KMS-11 (cell line): ENCODE measurements at regions not wholly inside any gene's neighbourhood (a gene's known extent, or its start where the extent isn't known, plus 50 kb on each side); places are given as distances from the start of the nearest gene placed in this dataset.

Source experiments
- H2AFZ ChIP-seq: fragments of 200-600 bp; sonication (generic); 2 replicates; pipeline ENCODE4 v1.6.1; 2016; ENCODE audit warnings: antibody characterized with exemption, mixed run types, low read depth
- H3K27ac ChIP-seq: fragments of 200-600 bp; sonication (generic); 2 replicates; pipeline ENCODE4 v1.6.1; 2016; ENCODE audit warnings: mild to moderate bottlenecking, mixed run types
- H3K27me3 ChIP-seq: fragments of 200-600 bp; sonication (generic); 2 replicates; pipeline ENCODE4 v1.6.1; 2017; ENCODE audit warnings: mild to moderate bottlenecking, low read depth, mixed run types, moderate library complexity; ENCODE audit not compliant: insufficient read depth
- H3K36me3 ChIP-seq: fragments of 200-600 bp; sonication (generic); 2 replicates; pipeline ENCODE4 v1.6.1; 2017; ENCODE audit warnings: mild to moderate bottlenecking, mixed run types; ENCODE audit not compliant: insufficient read depth
- H3K4me1 ChIP-seq: fragments of 200-600 bp; sonication (generic); 2 replicates; pipeline ENCODE4 v1.6.1; 2016; ENCODE audit warnings: mild to moderate bottlenecking, low read depth, mixed run types; ENCODE audit not compliant: poor library complexity, severe bottlenecking
- H3K4me2 ChIP-seq: fragments of 200-600 bp; sonication (generic); 2 replicates; pipeline ENCODE4 v1.7.0; 2016; ENCODE audit warnings: mild to moderate bottlenecking, mixed run types
- H3K4me3 ChIP-seq: fragments of 200-600 bp; sonication (generic); IDR thresholded peaks from 2 replicates; pipeline ENCODE4 v1.6.1; 2017; ENCODE audit warnings: low read depth, low read length, mixed read lengths; ENCODE audit not compliant: insufficient read depth
- H3K79me2 ChIP-seq: fragments of 200-600 bp; sonication (generic); 2 replicates; pipeline ENCODE4 v1.6.1; 2016; ENCODE audit warnings: low read depth, mixed run types; ENCODE audit not compliant: insufficient read depth
- H3K9ac ChIP-seq: fragments of 200-600 bp; sonication (generic); 2 replicates; pipeline ENCODE4 v1.6.1; 2016; ENCODE audit warnings: mild to moderate bottlenecking, mixed run types
- H4K20me1 ChIP-seq: fragments of 200-600 bp; sonication (generic); 2 replicates; pipeline ENCODE4 v1.6.1; 2016; ENCODE audit warnings: mild to moderate bottlenecking, mixed run types; ENCODE audit not compliant: insufficient read depth
- CTCF ChIP-seq: fragments of 200-600 bp; sonication (generic); conservative IDR thresholded peaks from 2 replicates; pipeline ENCODE4 v1.6.1; 2017; ENCODE audit warnings: low read depth, mild to moderate bottlenecking, antibody characterized with exemption, low read length, moderate library complexity, mixed read lengths

GRCh38 chr1:36642802-36643201 is 160.1 kb upstream of the CSF3R start:
- Histone ChIP-seq H3K27ac (no peak overlapping the region), H3K4me2 (no peak overlapping the region), H3K27me3 (peaks cover 52% of the 10 kb centered on the region; the same call in 1 of the 2 replicates), H3K4me3 (no peak overlapping the region), H3K9ac (no peak overlapping the region), H3K4me1 (no peaks in the 10 kb centered on the region), H2AFZ (no peak overlapping the region), H4K20me1 (no peaks in the 10 kb centered on the region), H3K79me2 (no peaks in the 10 kb centered on the region), H3K36me3 (no peaks in the 10 kb centered on the region)
- no peak for TF ChIP-seq CTCF

- H3K36me3 ChIP-seq, result no peaks in the 10 kb centered on the region
- no peak for TF ChIP-seq CTCF
- H3K27ac ChIP-seq, result no peak overlapping the region
- no peaks in the 10 kb centered on the region for H3K79me2 ChIP-seq
- no peaks in the 10 kb centered on the region for H3K4me1 ChIP-seq
- H3K9ac ChIP-seq, result no peak overlapping the region
- no peak overlapping the region for H3K4me2 ChIP-seq
- H3K4me3 ChIP-seq, result no peak overlapping the region
- H2AFZ ChIP-seq, result no peak overlapping the region
- H4K20me1 ChIP-seq, result no peaks in the 10 kb centered on the region
- H3K27me3 ChIP-seq, result peaks cover 45% of the 10 kb centered on the region; the same call in 1 of the 2 replicates
These were observed 159.1 kb upstream of the CSF3R start for GRCh38 chr1:36641776-36642175.

GRCh38 chr1:36639461-36639860 is 156.7 kb upstream of the CSF3R start:
- TF ChIP-seq CTCF, result no peak
- Histone ChIP-seq H4K20me1 (no peaks in the 10 kb centered on the region), H3K4me1 (no peaks in the 10 kb centered on the region), H3K27me3 (peaks cover 32% of the 10 kb centered on the region; the same call in 1 of the 2 replicates), H3K9ac (no peak overlapping the region), H3K4me2 (no peak overlapping the region), H3K79me2 (no peaks in the 10 kb centered on the region), H3K4me3 (no peak overlapping the region), H2AFZ (no peak overlapping the region), H3K36me3 (no peaks in the 10 kb centered on the region), H3K27ac (no peak overlapping the region)

- Histone ChIP-seq H3K36me3 (no peaks in the 10 kb centered on the region), H3K27ac (no peak overlapping the region), H3K79me2 (no peaks in the 10 kb centered on the region), H4K20me1 (no peaks in the 10 kb centered on the region), H3K9ac (no peak overlapping the region), H3K27me3 (peaks cover 32% of the 10 kb centered on the region; the same call in 1 of the 2 replicates), H3K4me3 (no peak overlapping the region), H3K4me2 (no peak overlapping the region), H2AFZ (no peak overlapping the region), H3K4me1 (no peaks in the 10 kb centered on the region)
- TF ChIP-seq CTCF, result no peak
These were observed 155.6 kb upstream of the CSF3R start for GRCh38 chr1:36638268-36638667.

GRCh38 chr1:36636206-36636605 is 153.5 kb upstream of the CSF3R start:
- H3K4me3 ChIP-seq, result no peak overlapping the region
- no peaks in the 10 kb centered on the region for H3K79me2 ChIP-seq
- no peaks in the 10 kb centered on the region for H3K4me1 ChIP-seq
- TF ChIP-seq CTCF, result no peak
- H2AFZ ChIP-seq, result no peak overlapping the region
- H3K36me3 ChIP-seq, result no peaks in the 10 kb centered on the region
- H3K4me2 ChIP-seq, result no peak overlapping the region
- H4K20me1 ChIP-seq, result no peaks in the 10 kb centered on the region
- peaks cover 23% of the 10 kb centered on the region; the same call in 1 of the 2 replicates for H3K27me3 ChIP-seq
- no peak overlapping the region for H3K9ac ChIP-seq
- H3K27ac ChIP-seq, result no peak overlapping the region
